ENCODE measurements at regions not wholly inside any gene's neighbourhood (a gene's known extent, or its start where the extent isn't known, plus 50 kb on each side); places are given as distances from the start of the nearest gene placed in this dataset.

DNA sequence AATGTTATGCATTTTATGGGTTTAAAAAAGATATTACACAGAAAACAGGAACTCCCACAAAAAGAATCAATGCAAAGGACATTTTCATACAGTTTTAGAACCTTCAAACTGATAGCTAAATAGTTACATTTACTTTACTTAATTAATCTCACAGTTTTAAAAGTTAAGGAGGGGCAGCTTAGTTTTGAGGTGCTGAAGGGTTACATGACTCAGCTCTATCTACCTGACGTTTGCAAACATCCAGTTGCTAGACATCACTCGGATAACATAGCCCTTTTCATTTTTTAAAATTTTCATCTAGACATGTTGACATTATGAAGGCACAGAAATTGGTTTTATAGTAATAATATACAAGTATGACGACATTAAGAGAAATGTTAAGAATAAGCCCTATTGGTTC lies 53.7 kb upstream of the HSD17B12 start:
- DNase-seq (ENCODE audit: low read depth in 2 of 2): no peak

Measured in stimulated activated CD4-positive, alpha-beta T cell treated with anti-CD3 and anti-CD28 coated beads, Interleukin-15, amount 100 ng/mL, for 48 hours (primary cell).